IgD-negative memory B cell (primary cell): ENCODE measurements at regions not wholly inside any gene's neighbourhood (a gene's known extent, or its start where the extent isn't known, plus 50 kb on each side); places are given as distances from the start of the nearest gene placed in this dataset.

Experiments
- H3K27ac Mint-ChIP-seq, 3 donors: one replicate each; pipeline ENCODE4 v1.8.0; 2020 to 2022; ENCODE audit warnings: mild to moderate bottlenecking in 3 of 3, mixed read lengths in 3 of 3, moderate library complexity in 1 of 3
- H3K27me3 Mint-ChIP-seq: one replicate; pipeline ENCODE4 v1.8.0; 2021; ENCODE audit warnings: mixed read lengths
- H3K36me3 Mint-ChIP-seq: one replicate; pipeline ENCODE4 v1.8.0; 2020; ENCODE audit warnings: mild to moderate bottlenecking, mixed read lengths
- H3K4me1 Mint-ChIP-seq, 3 donors: one replicate each; pipeline ENCODE4 v1.8.0; 2020 to 2022; ENCODE audit warnings: mixed read lengths in 3 of 3, mild to moderate bottlenecking in 1 of 3
- H3K4me3 Mint-ChIP-seq, 4 donors: one replicate each; pipeline ENCODE4 v1.8.0; 2020 to 2022; ENCODE audit warnings: mild to moderate bottlenecking in 4 of 4, mixed read lengths in 4 of 4, moderate library complexity in 3 of 4
- H3K9me3 Mint-ChIP-seq, 3 donors: one replicate each; pipeline ENCODE4 v1.8.0; 2020 to 2021; ENCODE audit warnings: mixed read lengths in 3 of 3, mild to moderate bottlenecking in 1 of 3

DNA sequence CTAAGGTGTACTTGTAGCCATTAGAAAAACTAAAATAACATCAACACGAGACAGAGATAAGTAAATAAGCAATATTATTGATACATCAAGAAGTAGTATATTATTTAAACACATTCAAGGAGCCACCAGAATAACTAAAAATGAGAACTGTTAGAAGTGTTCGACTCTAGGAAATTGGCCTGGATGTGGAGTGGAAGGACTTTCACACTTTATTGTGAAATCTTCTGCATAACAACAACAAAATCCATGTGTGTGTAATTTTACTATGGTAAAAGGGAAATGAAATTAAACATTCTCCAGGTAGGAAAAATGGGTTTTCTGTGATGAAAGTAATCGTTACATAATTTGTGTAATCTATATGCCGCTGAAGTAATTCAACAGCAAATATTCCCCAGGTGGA, 96.3 kb upstream of the RNF152 start:
- Mint-ChIP-seq H3K4me1 (no peaks in the 10 kb centered on the region), H3K27ac (no peak overlapping the region), H3K27me3 (peaks cover 2% of the 10 kb centered on the region), H3K4me3 (no peak overlapping the region), H3K9me3 (no peaks in the 10 kb centered on the region), H3K36me3 (no peaks in the 10 kb centered on the region)

DNA sequence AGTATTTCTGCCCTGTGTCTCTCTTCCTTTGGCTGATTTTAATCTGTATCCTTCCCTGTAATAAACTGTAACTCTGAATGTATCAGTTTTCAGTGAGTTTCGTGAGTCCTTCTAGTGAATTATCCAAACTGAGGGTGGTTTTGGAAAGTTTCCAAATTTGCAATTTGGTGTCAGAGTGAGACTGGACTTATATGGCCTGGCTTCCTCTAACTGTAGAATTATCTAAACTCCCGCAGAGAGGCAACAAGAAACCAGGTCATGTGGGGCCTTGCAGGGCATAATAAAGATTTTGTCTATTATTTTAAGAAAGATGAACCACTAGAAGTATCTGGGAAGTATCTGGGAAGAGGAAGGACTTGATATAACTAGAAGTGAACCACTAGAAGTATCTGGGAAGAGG, 95.3 kb upstream of the RNF152 start:
- Mint-ChIP-seq H3K27me3 (peaks cover 2% of the 10 kb centered on the region), H3K4me1 (no peaks in the 10 kb centered on the region), H3K9me3 (no peaks in the 10 kb centered on the region), H3K36me3 (no peaks in the 10 kb centered on the region), H3K4me3 (no peak overlapping the region), H3K27ac (no peak overlapping the region)

DNA sequence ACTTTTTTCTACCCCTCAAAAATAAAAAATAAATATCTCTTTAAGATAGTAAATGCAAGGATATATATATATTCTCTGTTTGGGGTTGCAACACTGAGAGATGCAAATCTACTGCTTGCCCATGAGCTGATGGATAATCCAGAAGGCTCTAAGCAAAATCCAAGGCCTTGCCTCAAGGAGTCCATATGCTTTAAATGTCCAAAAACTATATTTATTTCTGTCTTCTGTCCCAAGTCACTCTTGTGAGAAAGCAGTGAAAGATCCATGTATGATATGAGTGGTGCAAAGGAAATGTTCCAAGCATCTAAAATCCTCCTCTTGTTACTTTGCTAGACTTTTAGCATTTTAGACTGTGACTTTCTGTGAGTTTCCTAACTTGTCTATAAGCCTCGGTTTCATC, 92.9 kb upstream of the RNF152 start:
- no peaks in the 10 kb centered on the region for H3K9me3 Mint-ChIP-seq
- H3K4me3 Mint-ChIP-seq = no peak overlapping the region
- H3K4me1 Mint-ChIP-seq = no peaks in the 10 kb centered on the region
- no peaks in the 10 kb centered on the region for H3K36me3 Mint-ChIP-seq
- peaks cover 2% of the 10 kb centered on the region for H3K27me3 Mint-ChIP-seq
- H3K27ac Mint-ChIP-seq = no peak overlapping the region

DNA sequence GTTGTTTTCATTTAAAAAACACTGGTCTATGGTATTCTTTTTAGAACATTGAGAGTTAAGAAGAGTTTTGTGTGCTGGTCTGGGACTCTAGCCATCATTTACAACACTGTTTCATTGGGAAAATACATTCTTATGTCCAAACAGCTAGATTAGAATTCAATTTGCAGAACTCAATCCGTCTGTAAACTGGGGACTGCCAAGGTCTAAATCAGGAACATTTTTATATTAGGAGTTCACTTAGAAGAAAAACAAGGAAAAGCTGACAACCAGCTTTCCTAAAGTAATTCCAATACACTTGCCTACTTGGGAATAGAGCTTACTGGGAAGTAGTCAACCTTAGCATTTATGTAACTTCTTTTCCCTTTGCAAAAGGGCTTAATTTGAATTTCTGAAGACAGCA, 91.5 kb upstream of the RNF152 start:
- Mint-ChIP-seq H3K36me3 (no peaks in the 10 kb centered on the region), H3K4me1 (no peaks in the 10 kb centered on the region), H3K27ac (no peak overlapping the region), H3K27me3 (peaks cover 2% of the 10 kb centered on the region), H3K4me3 (no peak overlapping the region), H3K9me3 (no peaks in the 10 kb centered on the region)

DNA sequence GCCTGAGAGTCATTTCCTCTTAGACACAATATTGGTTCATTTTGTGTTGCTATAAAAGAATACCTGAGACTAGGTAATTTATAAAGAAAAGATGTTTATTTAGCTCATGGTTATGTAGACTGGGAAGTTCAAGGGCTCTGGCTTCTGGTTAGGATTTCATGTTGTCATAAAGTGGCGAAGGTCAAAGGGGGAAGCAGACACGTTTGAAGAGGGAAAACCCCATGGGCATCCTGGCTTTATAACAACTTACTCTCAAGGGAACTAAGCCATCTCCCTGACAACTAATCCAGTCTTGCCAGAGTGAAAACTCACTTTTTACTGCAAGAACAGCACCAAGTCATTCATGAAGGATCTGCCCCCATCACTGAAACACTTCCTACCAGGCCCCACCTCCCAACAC, 89.7 kb upstream of the RNF152 start:
- no peaks in the 10 kb centered on the region for H3K4me1 Mint-ChIP-seq
- no peaks in the 10 kb centered on the region for H3K9me3 Mint-ChIP-seq
- H3K36me3 Mint-ChIP-seq = no peaks in the 10 kb centered on the region
- H3K27ac Mint-ChIP-seq = no peak overlapping the region
- H3K4me3 Mint-ChIP-seq = no peak overlapping the region
- H3K27me3 Mint-ChIP-seq = peaks cover 2% of the 10 kb centered on the region

DNA sequence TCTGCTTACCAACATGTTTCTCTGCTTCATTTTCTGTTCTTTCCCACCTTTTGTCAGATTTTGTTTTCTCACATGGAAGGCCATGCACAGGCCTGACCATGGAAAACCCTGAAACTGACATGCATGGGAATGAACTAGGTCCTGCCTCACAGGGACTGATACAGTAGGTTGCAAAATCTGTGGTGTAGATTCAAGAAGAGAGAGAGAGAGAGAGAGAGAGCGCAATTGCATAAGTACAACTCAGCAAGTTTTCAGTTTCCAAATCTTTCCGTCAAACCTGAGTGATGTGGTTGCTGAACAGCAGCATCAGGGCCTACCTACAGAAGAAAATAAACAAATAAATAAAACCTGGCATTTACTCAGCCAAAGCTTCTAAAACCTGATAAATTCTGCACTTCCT, 87.5 kb upstream of the RNF152 start:
- H3K9me3 Mint-ChIP-seq = no peaks in the 10 kb centered on the region
- peaks cover 2% of the 10 kb centered on the region for H3K27me3 Mint-ChIP-seq
- H3K4me3 Mint-ChIP-seq = no peak overlapping the region
- H3K36me3 Mint-ChIP-seq = no peaks in the 10 kb centered on the region
- H3K27ac Mint-ChIP-seq = no peak overlapping the region
- H3K4me1 Mint-ChIP-seq = peaks cover 0 to 6% (median 0%) of the 10 kb centered on the region in 3 donors

DNA sequence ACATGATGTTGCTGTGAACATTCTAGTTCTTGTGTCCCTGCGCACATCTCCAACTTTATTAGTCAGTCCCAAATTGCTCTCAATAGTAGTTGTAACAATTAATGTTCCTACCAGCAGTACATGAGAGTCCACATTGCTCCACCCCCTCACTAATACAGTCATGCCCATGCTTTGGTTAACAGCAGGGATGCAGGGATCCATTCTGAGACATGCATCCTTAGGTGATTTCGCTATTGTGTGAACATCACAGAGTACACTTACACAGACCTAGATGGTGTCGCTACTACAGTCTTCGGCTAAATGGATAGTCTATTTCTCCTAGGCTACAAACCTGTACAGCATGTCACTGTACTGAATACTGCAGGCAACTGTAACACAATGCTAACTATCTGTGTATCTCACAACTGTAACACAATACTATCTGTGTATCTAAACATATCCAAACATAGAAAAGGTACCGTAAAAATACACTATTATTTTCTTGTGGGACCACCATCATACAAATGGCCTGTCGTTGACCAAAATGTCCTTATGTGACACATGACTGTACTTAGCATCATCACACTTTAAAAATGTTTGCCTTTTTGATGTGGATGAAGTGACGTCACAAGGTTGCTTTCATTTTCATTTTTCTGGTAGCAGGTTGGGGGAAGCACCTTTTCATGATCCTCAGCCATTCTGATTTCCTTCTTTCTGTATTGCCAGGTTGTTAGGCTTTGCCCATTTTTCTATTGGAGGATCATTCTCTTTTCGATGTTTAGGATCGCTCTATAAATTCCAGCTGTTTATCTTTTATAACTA, 82.9 kb upstream of the RNF152 start:
- H3K9me3 Mint-ChIP-seq = no peaks in the 10 kb centered on the region
- no peaks in the 10 kb centered on the region for H3K27me3 Mint-ChIP-seq
- peak overlapping the region in 2 of 4 donors; percentile 10 to 28 for H3K4me3 Mint-ChIP-seq
- H3K36me3 Mint-ChIP-seq = no peaks in the 10 kb centered on the region
- peak overlapping the region in 1 of 3 donors; percentile 84 for H3K27ac Mint-ChIP-seq
- peaks cover 0 to 10% (median 5%) of the 10 kb centered on the region in 3 donors for H3K4me1 Mint-ChIP-seq

DNA sequence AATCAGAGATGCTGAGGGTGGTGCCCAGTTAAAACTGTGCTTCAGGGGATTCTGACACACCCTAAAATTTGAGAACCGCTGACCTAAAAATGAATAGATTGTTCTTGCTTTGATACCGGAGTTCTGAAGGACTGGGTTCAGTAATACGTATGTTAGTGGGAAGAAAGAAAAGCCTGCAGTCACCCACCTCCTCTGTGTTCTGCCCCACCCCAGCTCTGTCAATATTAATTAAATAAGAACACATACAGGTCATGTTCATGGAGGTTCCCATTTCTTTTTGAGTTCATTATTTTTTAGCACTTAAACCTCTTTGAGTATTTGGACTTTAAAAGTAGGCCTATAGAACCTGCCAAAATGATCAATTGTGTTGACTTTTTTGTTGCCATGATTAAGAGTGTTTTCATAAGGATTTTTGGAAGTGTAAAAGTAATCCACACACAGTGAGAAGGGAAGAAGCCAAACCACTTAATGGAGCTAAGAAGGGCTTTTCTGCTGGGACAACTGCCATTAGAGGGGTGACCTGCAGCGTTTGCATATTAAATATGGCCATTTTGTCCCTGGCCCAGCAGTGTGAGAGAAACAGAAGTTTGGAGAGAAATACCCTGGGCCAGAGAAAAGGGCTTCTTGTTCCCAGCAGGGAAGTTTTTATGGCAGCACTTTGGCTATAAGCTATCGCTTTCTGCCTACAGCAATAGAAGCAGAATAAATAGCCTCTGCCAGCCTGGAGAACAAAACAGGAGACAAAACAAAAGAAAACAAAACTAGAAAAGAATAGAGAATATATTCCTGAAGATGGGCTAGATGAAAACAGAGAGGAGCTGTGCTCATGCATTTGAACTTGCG, 80.7 kb upstream of the RNF152 start:
- Mint-ChIP-seq H3K27ac (peak overlapping the region in 1 of 3 donors; percentile 85), H3K36me3 (no peaks in the 10 kb centered on the region), H3K9me3 (no peaks in the 10 kb centered on the region), H3K4me3 (no peak overlapping the region), H3K4me1 (peaks cover 0 to 10% (median 5%) of the 10 kb centered on the region in 3 donors), H3K27me3 (no peaks in the 10 kb centered on the region)

DNA sequence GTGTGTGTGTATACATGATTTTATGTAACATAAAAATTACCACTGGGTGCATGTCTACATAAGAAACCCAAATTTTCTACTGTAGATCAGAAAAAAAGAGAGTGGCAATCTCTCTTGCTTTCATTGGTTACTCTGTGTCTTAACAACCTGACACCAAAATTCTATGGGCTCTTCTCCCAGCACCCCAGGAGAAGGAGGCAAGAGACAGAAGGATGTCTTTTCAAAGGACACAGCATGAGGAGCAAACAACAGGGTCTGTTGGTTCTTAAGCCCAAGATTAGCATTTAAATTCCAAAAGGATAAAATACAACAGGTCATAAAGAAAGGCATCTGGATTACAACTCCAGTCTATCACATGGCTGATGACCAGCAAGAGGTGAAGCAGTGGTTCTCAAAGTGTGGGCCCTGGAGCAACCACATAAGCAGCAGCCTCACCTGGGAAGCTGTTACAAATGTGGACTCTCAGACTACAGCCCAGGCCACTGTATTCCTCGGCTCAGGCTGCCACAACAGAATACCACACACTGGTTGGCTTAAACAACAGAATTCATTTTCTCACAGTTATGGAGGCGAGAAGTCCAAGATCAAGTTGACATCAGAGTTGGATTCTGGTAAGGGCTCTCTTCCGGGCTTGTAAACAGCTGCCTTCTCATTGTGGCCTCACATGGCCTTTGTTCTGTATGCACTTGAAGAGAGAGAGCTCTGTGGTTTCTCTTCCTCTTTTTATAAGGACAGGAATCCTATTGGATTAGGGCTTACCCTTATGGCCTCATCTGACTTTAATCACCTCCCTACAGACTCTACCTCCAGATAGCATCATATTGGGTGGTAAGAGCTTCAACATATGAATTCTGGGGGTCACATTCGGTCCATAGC, 79.8 kb upstream of the RNF152 start:
- H3K36me3 Mint-ChIP-seq = no peaks in the 10 kb centered on the region
- H3K9me3 Mint-ChIP-seq = no peaks in the 10 kb centered on the region
- H3K27ac Mint-ChIP-seq = peak overlapping the region in 1 of 3 donors; percentile 67
- no peak overlapping the region for H3K4me3 Mint-ChIP-seq
- peaks cover 0 to 10% (median 5%) of the 10 kb centered on the region in 3 donors for H3K4me1 Mint-ChIP-seq
- no peaks in the 10 kb centered on the region for H3K27me3 Mint-ChIP-seq

DNA sequence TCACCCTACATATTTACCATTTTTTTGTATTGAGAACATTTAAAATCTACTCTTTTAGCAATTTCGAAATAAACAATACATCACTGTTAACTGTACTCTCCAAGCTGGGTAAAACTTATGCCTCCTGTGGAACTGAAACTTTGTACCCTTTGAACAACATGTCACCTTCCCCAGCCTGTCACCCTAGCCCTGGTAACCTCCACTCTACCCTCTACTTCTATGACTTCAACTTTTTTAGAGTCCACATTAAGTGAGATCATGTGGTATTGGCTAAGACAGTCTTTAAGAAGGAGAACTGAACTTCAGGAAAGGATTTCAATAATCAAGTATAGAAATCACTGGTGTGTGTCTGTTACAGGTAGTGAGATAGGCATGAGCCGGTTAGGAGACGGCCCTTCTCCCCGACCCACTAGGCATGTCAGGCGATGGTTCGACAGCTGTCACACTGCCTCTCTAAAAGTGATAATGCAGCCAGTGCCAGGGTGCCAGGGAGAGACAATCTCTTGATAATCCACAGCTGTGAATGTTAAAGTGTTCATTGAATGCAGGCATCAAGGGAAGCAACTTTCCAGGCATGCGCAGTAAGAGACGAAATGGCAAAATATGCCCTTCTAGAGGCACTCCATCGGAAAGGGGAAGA, 74.6 kb upstream of the RNF152 start:
- Mint-ChIP-seq H3K9me3 (no peaks in the 10 kb centered on the region), H3K4me1 (peaks cover 0 to 4% (median 2%) of the 10 kb centered on the region in 3 donors), H3K4me3 (no peak overlapping the region), H3K36me3 (no peaks in the 10 kb centered on the region), H3K27me3 (peaks cover 2% of the 10 kb centered on the region), H3K27ac (no peak overlapping the region)

DNA sequence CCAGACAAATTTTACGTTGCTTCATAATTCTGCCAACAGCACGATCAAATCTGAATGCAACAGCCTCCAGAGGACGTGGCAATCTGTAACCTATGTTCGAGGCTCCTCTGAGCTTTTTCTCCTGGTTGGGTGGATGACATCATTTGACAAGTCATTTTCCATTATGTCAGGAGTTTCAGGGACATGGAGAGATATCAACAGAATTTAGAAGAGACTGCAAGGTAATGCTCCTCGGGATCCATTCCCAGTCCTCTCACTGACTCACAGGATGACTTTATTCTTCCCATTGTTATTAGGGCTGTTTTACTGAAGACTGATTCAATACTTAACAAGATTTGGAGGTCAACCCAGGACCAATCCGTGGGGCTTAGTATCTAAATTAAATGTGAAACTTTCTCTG, 72.5 kb upstream of the RNF152 start:
- Mint-ChIP-seq H3K27ac (no peak overlapping the region), H3K9me3 (peaks cover 0 to 3% (median 0%) of the 10 kb centered on the region in 3 donors), H3K27me3 (peaks cover 13% of the 10 kb centered on the region), H3K4me1 (peaks cover 0 to 4% (median 2%) of the 10 kb centered on the region in 3 donors), H3K36me3 (no peaks in the 10 kb centered on the region), H3K4me3 (no peak overlapping the region)

DNA sequence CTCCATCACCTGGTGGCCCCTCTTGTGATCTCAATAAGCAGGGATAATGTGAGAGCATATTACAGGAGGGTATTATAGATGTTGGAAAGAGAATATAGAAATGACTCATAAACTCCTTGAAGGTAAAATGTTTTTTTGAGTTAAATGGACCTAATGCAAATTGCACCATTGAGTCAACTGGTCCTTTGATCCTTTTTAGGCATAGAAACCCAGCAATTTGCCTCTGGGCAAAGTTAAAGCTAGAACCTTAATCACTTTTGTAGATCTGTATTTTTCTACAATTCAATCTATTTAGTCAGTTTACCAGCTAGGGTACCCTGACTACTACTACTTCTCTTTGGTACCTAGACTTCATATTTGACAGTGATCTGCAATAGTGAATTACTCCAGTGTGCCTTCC, 71.8 kb upstream of the RNF152 start:
- peaks cover 15% of the 10 kb centered on the region for H3K27me3 Mint-ChIP-seq
- H3K27ac Mint-ChIP-seq = no peak overlapping the region
- no peak overlapping the region for H3K4me3 Mint-ChIP-seq
- peaks cover 0 to 3% (median 0%) of the 10 kb centered on the region in 3 donors for H3K9me3 Mint-ChIP-seq
- peaks cover under 1% of the 10 kb centered on the region for H3K36me3 Mint-ChIP-seq
- H3K4me1 Mint-ChIP-seq = peaks cover 0 to 5% (median 2%) of the 10 kb centered on the region in 3 donors

DNA sequence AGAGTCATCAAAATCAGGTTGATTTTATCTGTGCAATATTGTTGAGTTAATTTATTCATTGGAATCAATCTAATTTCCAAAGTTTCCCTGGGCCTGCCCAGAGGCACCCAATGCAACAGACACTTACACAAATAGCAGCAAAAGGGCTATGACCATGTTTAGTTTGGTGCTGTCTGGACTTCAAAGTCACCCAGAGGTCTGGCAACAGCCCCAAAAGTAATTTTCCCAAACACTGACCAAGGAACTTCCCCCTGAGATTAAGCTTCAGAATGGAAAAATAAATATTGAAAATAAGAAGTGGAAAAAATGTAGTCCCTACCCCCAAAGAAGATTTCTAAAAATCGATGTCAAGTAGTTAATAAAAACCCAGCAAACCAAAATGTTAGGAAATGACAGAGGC, 70.9 kb upstream of the RNF152 start:
- peaks cover 17% of the 10 kb centered on the region for H3K27me3 Mint-ChIP-seq
- H3K36me3 Mint-ChIP-seq = peaks cover 2% of the 10 kb centered on the region
- H3K4me3 Mint-ChIP-seq = no peak overlapping the region
- peaks cover 0 to 3% (median 0%) of the 10 kb centered on the region in 3 donors for H3K9me3 Mint-ChIP-seq
- peaks cover 0 to 7% (median 2%) of the 10 kb centered on the region in 3 donors for H3K4me1 Mint-ChIP-seq
- H3K27ac Mint-ChIP-seq = peak overlapping the region in 1 of 3 donors; percentile 63

DNA sequence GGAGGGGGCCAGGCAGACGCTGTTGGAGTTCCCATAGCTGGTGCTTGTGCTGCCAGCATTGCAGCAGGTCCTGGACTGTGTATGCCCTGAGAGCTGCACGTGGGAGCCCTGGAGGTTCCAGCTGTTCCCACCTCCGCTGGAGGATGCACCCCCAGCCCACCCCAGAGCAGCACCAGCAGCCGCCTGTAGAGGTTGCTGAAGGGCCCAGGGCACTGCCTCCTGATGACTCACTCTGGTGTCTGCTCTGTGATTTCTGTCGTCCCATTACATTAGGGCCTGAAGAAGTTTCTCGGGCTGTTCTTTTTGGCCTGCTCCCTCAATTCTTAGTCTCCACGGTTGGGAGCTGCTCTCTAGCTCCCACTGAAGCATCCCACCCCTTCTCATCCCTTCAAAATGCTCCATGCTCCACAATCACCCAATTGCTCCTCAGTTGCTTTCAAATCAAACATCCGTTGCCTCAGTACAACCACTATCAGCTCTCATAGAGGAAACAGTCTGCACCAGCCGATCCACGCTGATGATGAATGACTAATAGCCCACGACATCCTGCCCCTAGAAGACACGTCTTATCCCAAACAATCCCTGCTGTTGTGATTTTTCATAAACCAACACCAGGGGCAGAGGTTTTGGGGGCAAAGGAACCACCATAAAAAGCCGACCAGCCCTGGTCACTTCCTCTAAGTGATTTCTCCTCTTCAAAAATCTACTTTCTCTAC, 65.2 kb upstream of the RNF152 start:
- Mint-ChIP-seq H3K4me1 (peaks cover 0 to 10% (median 2%) of the 10 kb centered on the region in 3 donors), H3K27ac (no peak overlapping the region)

More for the DNA sequence above, 65.2 kb upstream of the RNF152 start:
- Mint-ChIP-seq H3K27me3 (peaks cover 34% of the 10 kb centered on the region), H3K36me3 (peaks cover 4% of the 10 kb centered on the region), H3K9me3 (peaks cover 0 to 8% (median 4%) of the 10 kb centered on the region in 3 donors), H3K4me3 (no peak overlapping the region)
